ENCODE measurements at regions not wholly inside any gene's neighbourhood (a gene's known extent, or its start where the extent isn't known, plus 50 kb on each side); places are given as distances from the start of the nearest gene placed in this dataset.

- no peak for DNase-seq
Measured at GRCh38 chr2:71751590-71751989, 298.2 kb downstream of the DYSF start.

DNA sequence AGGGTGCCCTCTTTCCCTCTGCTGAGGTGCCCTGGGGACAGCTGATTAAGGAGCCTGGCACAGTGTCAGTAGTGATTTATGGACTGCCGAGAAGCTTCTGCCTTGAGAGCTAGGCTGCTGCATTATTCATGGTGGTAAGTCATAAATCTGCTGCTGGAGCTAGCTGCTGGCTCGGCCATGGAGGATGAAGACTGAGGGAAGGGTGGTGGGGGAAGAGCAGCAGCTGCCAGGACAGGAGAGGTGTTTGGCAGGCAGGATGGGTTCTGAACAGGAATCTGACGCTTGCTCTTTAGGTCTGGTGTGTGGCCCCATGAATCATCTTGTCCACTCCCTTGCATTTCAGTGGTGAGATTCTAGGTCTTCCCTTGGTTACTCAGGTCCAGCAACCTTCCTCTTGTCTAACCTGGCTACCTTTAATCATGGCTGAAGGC, 296.3 kb downstream of the DYSF start:
- no peak for DNase-seq

DNA sequence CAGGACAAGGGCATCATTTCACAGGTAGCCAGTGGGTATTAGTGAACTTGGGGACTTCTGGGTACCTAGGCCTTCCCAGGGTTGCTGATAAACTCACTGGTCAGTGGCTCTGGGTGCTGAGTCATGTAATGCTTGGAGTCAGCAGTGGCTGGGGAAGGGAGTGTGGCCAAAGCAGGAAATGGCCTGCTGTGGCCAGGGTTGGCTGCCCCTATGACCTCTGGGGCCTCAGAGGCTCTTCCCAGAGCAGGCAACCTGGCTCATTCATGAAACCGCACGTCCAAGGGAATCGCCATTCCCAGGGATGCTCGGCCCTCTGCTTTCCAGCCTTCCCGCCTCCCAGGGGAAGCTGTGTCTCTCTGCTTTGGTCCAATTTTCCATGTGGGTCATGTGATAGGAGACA, 294.9 kb downstream of the DYSF start:
- no peak for DNase-seq

GRCh38 chr2:71747559-71747958, 294.2 kb downstream of the DYSF start:
- no peak for DNase-seq

- no peak for DNase-seq
Measured at GRCh38 chr2:71746946-71747501, 293.7 kb downstream of the DYSF start.

DNA sequence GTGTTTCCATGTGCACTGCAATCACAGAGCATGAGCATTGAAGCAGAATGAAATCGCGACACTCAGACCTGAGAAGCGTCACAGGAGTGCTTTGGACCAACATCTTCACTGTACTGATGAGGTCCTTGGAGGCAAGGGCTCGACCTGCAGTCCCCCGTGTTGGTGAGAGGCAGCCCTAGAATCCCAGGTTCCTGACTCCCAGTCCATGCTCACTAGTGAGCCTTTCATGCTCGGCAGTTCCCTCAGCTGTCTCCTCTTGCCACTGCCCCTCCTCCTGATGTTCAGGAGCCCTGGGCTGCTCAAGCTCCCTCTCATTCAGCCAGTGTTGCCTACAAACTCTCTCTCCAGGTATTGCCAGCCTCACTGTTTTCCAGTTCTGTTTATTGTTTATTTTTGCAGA, 291.4 kb downstream of the DYSF start:
- no peak for DNase-seq

DNA sequence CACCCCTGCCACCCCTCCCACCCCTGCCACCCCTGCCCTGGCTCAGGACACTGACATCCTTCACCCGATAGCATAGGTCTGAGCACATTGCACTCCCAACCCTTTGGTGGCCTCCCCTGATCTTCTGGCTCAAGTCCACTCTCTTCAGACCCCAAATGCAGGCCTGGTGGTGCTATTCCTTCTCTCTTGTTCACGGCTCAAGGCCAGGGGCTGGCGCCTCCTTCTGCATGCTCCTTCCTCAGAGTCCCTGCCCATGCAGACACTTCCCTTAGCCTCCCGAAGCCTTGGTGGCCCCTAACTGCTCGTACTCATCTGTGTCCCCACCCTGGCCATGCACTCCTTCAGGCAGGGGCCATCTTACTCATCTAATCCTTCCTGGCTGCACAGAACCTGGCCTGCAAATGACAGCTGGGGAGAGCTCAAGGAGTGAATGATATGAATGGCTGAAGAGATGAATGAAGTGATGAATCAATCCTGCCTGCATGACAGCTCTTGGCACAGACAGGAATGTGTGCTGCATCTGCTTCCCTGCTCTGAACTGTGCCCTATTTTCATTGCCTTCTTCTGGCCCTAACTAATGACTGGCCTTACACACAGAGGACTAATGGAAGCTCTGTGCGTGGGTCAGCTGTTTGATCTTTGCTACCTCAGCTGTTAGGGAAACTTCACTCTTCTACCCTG, 290.8 kb downstream of the DYSF start:
- DNase-seq = no peak

- DNase-seq = no peak
Measured at GRCh38 chr2:71742953-71743601, 289.7 kb downstream of the DYSF start.

- DNase-seq = no peak
Measured at GRCh38 chr2:71736986-71737385, 283.6 kb downstream of the DYSF start.

GRCh38 chr2:71736091-71736861, 282.9 kb downstream of the DYSF start:
- DNase-seq = no peak
